Body of pancreas (tissue), 4 donors: ENCODE measurements at regions not wholly inside any gene's neighbourhood (a gene's known extent, or its start where the extent isn't known, plus 50 kb on each side); places are given as distances from the start of the nearest gene placed in this dataset.

Source experiments
- POLR2A ChIP-seq, 3 donors: fragments of 450-650 bp; IDR thresholded peaks; one replicate each; pipeline ENCODE4 v1.6.1; 2016; ENCODE audit warnings: antibody characterized with exemption in 3 of 3, mild to moderate bottlenecking in 2 of 3
- TF ChIP-seq, protein P1 (sequence below), 7 experiments: fragments of 450-650 bp in 4 of 7; fragments of 200-600 bp in 3 of 7; sonication (generic) in 3 of 7; IDR thresholded peaks; one replicate each; pipeline ENCODE4 v1.5.1; 2016 to 2019; ENCODE audit warnings: antibody characterized with exemption in 7 of 7

DNA sequence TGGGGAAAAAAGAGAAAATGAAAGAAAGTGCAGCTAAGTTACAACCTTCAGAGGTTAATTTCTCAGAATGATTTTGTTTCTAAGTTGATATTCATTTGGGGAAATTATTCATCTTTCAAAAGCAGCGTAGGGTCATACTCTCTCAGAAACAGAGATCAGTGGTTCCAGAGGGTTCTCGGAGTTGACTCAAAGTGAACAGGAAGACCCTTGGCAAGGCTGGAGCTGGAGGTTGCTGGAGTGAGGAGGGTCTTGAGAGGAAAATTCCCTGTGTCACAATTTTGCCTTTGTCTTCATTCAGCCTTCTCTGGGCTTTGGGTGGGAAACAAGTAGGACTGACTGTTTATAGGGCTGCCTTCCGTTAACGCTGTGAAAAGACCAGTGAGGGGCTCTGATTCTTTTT is 168.2 kb downstream of the ICOS start:
- TF ChIP-seq, protein P1, sequence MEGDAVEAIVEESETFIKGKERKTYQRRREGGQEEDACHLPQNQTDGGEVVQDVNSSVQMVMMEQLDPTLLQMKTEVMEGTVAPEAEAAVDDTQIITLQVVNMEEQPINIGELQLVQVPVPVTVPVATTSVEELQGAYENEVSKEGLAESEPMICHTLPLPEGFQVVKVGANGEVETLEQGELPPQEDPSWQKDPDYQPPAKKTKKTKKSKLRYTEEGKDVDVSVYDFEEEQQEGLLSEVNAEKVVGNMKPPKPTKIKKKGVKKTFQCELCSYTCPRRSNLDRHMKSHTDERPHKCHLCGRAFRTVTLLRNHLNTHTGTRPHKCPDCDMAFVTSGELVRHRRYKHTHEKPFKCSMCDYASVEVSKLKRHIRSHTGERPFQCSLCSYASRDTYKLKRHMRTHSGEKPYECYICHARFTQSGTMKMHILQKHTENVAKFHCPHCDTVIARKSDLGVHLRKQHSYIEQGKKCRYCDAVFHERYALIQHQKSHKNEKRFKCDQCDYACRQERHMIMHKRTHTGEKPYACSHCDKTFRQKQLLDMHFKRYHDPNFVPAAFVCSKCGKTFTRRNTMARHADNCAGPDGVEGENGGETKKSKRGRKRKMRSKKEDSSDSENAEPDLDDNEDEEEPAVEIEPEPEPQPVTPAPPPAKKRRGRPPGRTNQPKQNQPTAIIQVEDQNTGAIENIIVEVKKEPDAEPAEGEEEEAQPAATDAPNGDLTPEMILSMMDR (IDR thresholded peaks at IDR 0.05) = no peak
- no peak for TF ChIP-seq POLR2A (IDR thresholded peaks at IDR 0.05)
